ENCODE measurements at regions not wholly inside any gene's neighbourhood (a gene's known extent, or its start where the extent isn't known, plus 50 kb on each side); places are given as distances from the start of the nearest gene placed in this dataset.
"Not testable (repeated sequence)": the region's sequence is repeated elsewhere in the genome, so short reads cannot be mapped to it uniquely, and the experiment has no call there.

- TF ChIP-seq ZBTB11 (CRISPR knock-in tag; IDR thresholded peaks at IDR 0.05) (no peak), MECOM (CRISPR knock-in tag; IDR thresholded peaks at IDR 0.05) (no peak), EHMT2 (IDR thresholded peaks at IDR 0.05) (no peak)
Measured at GRCh38 chr4:103493450-103494159, 226.2 kb downstream of the TACR3 start (continued).

- CTCF ChIA-PET (ENCODE audit: low intra/inter-chr PET ratio): not testable (repeated sequence)
Measured at GRCh38 chr4:103485296-103485695, 234.5 kb downstream of the TACR3 start.

More at GRCh38 chr4:103485296-103485695, 234.5 kb downstream of the TACR3 start:
- H3K9me3 ChIP-seq (replicated peaks; ENCODE audit: control insufficient read depth, insufficient read depth, low read depth, low read length); H3K4me2 ChIP-seq (ENCODE audit: insufficient read depth, low read length); H3K4me1 ChIP-seq (replicated peaks in 1 of 2; ENCODE audit: control insufficient read depth in 2 of 2, insufficient read depth in 2 of 2, low read length in 2 of 2); in situ Hi-C loops (cut with MboI); intact Hi-C loops (cut with micrococcal nuclease); H3K9ac ChIP-seq (ENCODE audit: insufficient read depth in 1 of 2, low read depth in 2 of 2, low read length in 2 of 2); DNase-seq (ENCODE audit: extremely low read depth in 1 of 4, low spot score in 3 of 4); H3K4me3 ChIP-seq; H3K27ac ChIP-seq (ENCODE audit: extremely low read depth, low read depth, low read length); H3K79me2 ChIP-seq (ENCODE audit: control insufficient read depth, insufficient read depth, low read length); H3K27me3 ChIP-seq (ENCODE audit: control insufficient read depth in 2 of 2, insufficient read depth in 2 of 2, low read length in 2 of 2); H4K20me1 ChIP-seq (replicated peaks; ENCODE audit: control insufficient read depth, insufficient read depth, low read length); ATAC-seq; H2AFZ ChIP-seq (ENCODE audit: low read depth, low read length); H3K36me3 ChIP-seq (ENCODE audit: control insufficient read depth, insufficient read depth, low read length); H3K9me1 ChIP-seq (ENCODE audit: control insufficient read depth, insufficient read depth, low read length); BruUV-seq (replicated peaks); FAIRE-seq; POLR2A ChIA-PET: not testable (repeated sequence)
- WGBS (ENCODE audit: insufficient coverage, low coverage, missing lambda C conversion rate): 0% methylated on average over 4 of the region's 4 CpGs

Measured in K562 (cell line).